Thoracic aorta (tissue), 2 donors: ENCODE measurements at regions not wholly inside any gene's neighbourhood (a gene's known extent, or its start where the extent isn't known, plus 50 kb on each side); places are given as distances from the start of the nearest gene placed in this dataset.
A peak's percentile ranks its signal among the peaks of the same experiment; 100 is the strongest.

Experiments
- ATAC-seq: fragments of 150-250 bp; one replicate; pipeline ENCODE4 v1.8.0; 2017; ENCODE audit warnings: low read depth; ENCODE audit not compliant: insufficient number of reproducible peaks, low FRiP score
- DNase-seq: peaks from one replicate; pipeline ENCODE4 v3.0.0-alpha.2; 2020; ENCODE audit warnings: low spot score
- H3K27ac ChIP-seq, 2 donors: fragments of 200-600 bp; sonication (generic); 1 replicate in 1 of 2; 2 replicates in 1 of 2; pipeline ENCODE4 v1.5.1; 2016; ENCODE audit warnings: mild to moderate bottlenecking in 2 of 2, moderate library complexity in 2 of 2
- H3K27me3 ChIP-seq: fragments of 200-600 bp; sonication (generic); replicated peaks from 2 replicates; pipeline ENCODE4 v1.6.0; 2016; ENCODE audit warnings: mild to moderate bottlenecking; ENCODE audit not compliant: insufficient read depth
- H3K36me3 ChIP-seq: fragments of 200-600 bp; sonication (generic); one replicate; pipeline ENCODE4 v1.5.1; 2016
- H3K4me1 ChIP-seq, 2 donors: fragments of 200-600 bp; sonication (generic); 1 replicate in 1 of 2; 2 replicates in 1 of 2; pipeline versions ENCODE4 v1.5.1 to v1.6.0; 2016; ENCODE audit warnings: low read depth in 2 of 2, mild to moderate bottlenecking in 1 of 2; ENCODE audit not compliant: control insufficient read depth in 1 of 2
- H3K4me3 ChIP-seq: fragments of 200-600 bp; sonication (generic); 2 replicates; pipeline ENCODE4 v1.5.1; 2016; ENCODE audit warnings: mild to moderate bottlenecking
- H3K9me3 ChIP-seq: fragments of 200-600 bp; sonication (generic); 2 replicates; pipeline ENCODE4 v1.5.1; 2016
- CTCF ChIP-seq: fragments of 200-600 bp; sonication (generic); IDR thresholded peaks from one replicate; pipeline ENCODE4 v1.5.1; 2019; ENCODE audit warnings: antibody characterized with exemption

GRCh38 chr6:7051780-7052442, 55.9 kb upstream of the RREB1 start:
- H3K36me3 ChIP-seq, result no peaks in the 10 kb centered on the region
- H3K27ac ChIP-seq, result peak overlapping the region in 1 of 2 donors; percentile 56
- H3K9me3 ChIP-seq, result no peaks in the 10 kb centered on the region
- DNase-seq (no peak), ATAC-seq (no peak)
- H3K4me1 ChIP-seq, result peaks cover 4 to 12% of the 10 kb centered on the region in 2 donors
- no peaks in the 10 kb centered on the region for H3K27me3 ChIP-seq
- TF ChIP-seq CTCF, result no peak
- peak overlapping the region; percentile 81 for H3K4me3 ChIP-seq

- no peaks in the 10 kb centered on the region for H3K27me3 ChIP-seq
- ATAC-seq (no peak), DNase-seq (no peak)
- TF ChIP-seq CTCF, result no peak
- no peaks in the 10 kb centered on the region for H3K36me3 ChIP-seq
- no peaks in the 10 kb centered on the region for H3K9me3 ChIP-seq
- peaks cover 4 to 12% of the 10 kb centered on the region in 2 donors for H3K4me1 ChIP-seq
- H3K27ac ChIP-seq, result no peak overlapping the region
- H3K4me3 ChIP-seq, result peak overlapping the region; percentile 81
These were observed 55.2 kb upstream of the RREB1 start for GRCh38 chr6:7052443-7053011.

DNA sequence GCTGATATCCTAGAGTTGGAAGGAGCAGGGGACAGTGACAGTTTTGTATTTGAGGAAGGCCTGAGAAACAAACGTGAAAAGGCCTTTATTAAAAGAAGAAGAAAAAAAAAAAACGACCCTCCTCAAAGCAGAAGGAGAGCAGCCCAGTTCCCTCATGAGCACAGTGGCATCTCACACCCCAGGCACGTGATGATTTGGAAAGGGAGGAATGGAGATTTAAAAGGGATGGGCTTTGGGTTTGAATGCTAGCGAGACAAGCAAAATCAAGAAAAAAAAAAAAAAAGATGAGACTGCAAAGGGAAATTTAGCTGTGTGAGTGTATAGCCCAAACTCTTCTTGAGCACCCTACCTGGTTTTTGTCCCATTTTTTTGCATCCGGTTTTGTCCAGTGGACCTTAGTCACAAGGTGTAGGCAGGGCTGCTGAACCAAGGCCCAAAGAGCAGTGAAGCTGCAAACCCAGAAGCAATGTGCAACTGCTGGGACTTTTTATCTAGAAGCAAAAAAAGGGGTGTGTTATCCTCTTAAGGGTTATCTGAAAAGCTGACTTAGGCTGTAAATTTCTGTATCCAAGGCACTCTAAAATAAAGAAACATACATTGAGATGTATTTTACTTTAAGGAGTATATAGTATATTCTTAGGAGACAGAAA, 54.5 kb upstream of the RREB1 start:
- ATAC-seq (no peak), DNase-seq (no peak)
- peaks cover 4 to 12% of the 10 kb centered on the region in 2 donors for H3K4me1 ChIP-seq
- H3K9me3 ChIP-seq, result no peaks in the 10 kb centered on the region
- no peak for TF ChIP-seq CTCF
- no peaks in the 10 kb centered on the region for H3K27me3 ChIP-seq
- no peaks in the 10 kb centered on the region for H3K36me3 ChIP-seq
- peak overlapping the region in 1 of 2 donors; percentile 3 for H3K27ac ChIP-seq
- peak overlapping the region; percentile 81 for H3K4me3 ChIP-seq
